Skeletal muscle cell (primary cell): ENCODE measurements at regions not wholly inside any gene's neighbourhood (a gene's known extent, or its start where the extent isn't known, plus 50 kb on each side); places are given as distances from the start of the nearest gene placed in this dataset.

Experiments
- DNase-seq: peaks from one replicate; pipeline ENCODE4 v3.0.0-alpha.2; 2010; ENCODE audit warnings: low read depth
- H3K4me3 ChIP-seq: 2 replicates; pipeline ENCODE4 v1.5.1; 2011; ENCODE audit warnings: low read depth, mild to moderate bottlenecking, control low read depth, low read length, moderate library complexity

DNA sequence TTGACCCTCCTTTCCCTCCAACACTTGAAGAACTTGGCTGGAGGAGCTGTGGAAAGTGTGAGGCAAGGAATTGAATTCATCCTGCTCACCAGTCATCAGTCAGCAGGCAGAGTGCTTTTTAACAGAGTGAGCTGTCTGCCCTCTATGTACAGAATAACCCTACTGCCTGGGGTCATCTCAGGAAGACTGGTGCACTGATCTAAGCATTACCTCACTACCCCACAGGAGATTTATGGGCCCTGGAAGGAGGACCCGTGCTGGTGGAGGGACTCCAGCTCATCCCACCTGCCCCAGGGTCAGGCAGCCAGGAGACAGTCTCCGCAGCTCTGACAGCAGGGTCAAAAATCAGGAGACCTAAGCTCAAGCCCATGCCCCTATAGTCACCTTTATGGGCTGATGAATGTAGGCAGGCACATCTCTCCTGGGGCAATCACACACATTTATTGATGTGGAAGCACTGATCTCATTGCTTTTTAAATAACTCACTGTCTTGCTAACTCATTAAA lies 270.8 kb upstream of the SESN3 start:
- DNase-seq: no peak
- H3K4me3 ChIP-seq: no peak overlapping the region

DNA sequence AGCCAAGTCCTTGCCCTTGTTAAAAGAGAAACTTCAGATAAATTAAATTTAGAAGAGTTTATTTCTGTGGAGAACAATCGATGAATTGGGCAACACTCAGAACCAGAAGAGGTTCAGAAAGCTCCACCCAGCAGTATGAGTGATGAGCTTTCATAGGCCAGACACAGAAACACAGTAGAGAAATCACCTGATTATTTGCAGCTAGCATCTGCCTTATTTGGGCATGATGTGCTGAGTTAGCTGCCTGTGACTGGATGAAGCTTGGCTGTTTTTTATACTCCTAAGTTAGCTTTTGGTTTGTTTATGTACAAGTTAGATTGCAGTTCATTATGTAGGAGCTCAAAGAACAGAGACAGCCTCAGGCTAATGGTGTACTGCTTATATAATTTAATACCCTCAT lies 269.5 kb upstream of the SESN3 start:
- no peak for DNase-seq
- H3K4me3 ChIP-seq: no peak overlapping the region

DNA sequence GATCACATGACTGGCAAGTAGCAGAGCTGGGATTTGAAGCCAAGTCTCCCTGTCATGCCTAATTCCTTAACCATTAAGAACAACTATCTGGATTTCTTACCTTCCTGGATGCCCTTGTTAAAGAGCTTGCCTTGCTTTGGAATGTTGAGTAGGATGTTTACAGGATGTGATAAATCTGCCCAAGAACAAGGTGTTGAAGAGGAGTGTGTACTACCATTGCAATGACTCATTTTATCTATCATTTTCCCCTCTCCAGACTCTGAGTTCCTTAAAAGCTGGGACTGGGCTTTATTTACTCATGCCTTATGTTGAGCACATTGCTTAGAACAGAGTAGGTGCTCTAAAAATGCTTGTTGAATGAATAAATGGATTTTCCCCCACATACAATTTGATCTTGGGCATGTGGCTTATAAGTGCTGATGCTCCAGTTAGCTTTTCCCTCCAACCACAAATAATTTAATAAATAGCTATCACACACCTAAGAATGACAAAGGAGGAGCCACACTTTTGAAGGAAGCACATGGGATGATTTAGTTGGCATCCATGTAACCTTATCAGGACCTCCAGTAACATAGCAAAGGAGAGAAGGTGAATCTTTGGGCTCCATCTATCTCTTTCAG lies 268.6 kb upstream of the SESN3 start:
- H3K4me3 ChIP-seq: no peak overlapping the region
- DNase-seq: peak; percentile 63

DNA sequence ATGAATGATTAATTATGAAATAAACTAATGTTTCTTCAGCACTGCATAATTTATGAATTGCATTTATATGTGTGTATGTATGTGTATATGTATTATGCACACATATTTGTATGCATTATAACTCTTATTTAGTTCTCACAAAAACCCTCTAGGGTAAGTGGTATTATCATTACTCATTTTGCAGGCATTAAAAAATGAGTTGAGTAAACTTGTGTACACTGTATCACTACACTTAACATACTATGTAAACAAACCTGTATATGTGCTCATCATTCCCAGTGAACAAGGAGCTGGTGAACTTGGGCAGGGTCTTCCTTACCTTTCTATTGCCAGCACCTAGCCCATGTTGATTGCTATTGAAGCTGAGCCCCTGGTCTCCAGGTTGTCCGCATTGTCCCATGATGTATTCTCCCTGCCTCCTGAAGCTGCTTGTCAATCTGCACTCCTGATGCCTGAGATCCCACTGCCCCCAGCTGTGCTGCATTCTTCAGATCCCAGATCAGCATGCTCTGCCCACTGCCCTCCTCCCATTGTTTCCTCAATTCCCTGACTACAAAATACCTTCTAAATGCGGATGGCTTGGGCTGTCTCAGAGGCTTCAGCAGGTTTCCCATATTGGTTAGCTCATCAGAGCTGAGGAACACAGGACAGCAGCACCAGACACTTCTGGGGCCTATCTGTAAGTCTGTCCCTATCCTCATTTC lies 267.9 kb upstream of the SESN3 start:
- H3K4me3 ChIP-seq: no peak overlapping the region
- DNase-seq: no peak

DNA sequence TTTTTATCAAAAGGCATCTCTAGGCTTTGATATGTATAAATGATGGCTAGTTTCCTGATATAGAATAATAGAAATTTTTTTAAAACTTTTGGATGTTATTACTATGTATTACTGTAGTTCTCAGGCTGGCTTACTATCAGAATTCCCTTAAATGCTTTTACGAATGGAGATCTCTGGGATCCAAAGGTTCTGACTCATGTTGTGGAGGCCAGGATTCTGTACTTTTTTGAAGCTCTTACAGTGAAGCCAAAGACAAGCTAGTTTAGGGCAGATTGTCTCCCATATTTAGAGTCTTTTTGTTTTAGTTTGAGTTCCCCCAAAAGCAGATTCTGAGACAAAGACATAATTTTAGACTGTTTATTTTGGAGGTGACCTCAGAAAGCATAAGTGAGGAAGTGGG lies 265.9 kb upstream of the SESN3 start:
- no peak for DNase-seq
- H3K4me3 ChIP-seq: no peak overlapping the region

DNA sequence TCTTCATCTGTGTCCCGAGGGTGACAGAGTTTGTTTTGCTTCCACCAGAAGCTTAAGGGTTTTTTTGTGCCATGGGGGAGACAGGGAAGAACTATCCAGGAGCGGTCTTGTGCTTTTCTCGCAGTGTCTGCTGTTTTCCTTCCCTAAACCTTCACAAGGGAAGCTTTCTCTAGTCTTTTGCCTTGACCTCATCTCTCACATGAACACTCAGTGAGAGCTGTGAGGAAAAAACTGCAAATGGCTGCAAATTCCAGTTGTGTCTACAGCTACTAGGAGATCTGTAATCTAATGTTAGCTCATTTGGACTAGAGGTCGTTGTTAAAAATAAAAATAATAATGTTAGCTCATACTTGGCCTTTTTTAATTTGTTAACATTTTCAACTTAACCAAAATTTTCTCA lies 264.7 kb upstream of the SESN3 start:
- no peak overlapping the region for H3K4me3 ChIP-seq
- DNase-seq: no peak

DNA sequence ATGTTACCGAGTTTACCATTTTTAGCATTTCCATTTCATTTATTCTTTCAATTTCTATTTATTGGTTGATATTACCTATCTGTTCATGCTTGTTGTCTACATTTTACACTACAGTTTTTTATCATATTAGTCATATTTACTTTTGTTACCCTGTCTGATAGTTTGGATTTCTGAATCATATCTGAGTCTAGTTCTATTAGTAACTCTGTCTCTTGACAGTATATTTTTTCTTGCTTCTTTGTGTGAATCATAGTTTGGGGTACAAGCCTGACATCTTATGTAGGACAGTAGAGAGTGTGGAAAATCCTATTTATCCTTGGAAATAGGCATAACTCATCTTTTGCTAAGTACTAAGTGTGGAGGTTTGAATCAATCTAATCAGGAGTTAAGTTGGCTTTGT lies 263.9 kb upstream of the SESN3 start:
- no peak overlapping the region for H3K4me3 ChIP-seq
- DNase-seq: no peak

DNA sequence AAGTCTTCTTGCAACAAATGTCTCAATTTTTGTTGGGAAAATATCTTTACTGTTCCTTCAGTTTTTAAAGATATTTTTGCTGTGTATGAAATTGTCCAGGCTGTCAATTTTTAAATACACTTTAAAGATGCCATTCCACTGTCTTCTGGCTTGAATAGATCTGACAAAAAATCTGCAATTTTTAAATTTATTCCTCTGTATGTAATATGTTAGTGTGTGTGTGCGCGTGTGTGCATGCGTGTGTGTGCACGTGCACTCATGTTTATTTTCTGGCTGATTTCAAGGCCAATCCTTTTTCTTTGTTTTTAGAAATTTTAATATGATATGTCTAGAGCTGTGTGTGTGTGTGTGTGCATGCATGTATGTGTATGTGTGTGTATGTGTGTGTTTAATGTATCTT lies 263.2 kb upstream of the SESN3 start:
- H3K4me3 ChIP-seq: no peak overlapping the region
- no peak for DNase-seq

DNA sequence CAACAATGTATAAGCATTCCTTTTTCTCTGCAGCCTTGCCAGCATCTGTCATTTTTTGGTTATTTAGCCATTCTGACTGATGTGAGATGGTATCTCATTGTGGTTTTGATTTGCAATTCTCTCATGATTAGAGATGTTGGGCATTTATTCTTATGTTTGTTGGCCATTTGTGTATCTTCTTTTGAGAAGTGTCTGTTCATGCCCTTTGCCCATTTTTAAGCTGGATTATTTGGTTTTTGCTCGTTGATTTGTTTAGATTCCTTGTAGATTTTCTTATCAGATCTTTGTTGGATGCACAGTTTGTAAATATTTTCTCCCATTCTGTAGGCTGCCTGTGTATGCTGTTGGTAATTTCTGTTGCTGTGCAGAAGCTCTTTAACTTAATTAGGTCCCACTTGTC lies 259.6 kb upstream of the SESN3 start:
- no peak for DNase-seq
- no peak overlapping the region for H3K4me3 ChIP-seq

DNA sequence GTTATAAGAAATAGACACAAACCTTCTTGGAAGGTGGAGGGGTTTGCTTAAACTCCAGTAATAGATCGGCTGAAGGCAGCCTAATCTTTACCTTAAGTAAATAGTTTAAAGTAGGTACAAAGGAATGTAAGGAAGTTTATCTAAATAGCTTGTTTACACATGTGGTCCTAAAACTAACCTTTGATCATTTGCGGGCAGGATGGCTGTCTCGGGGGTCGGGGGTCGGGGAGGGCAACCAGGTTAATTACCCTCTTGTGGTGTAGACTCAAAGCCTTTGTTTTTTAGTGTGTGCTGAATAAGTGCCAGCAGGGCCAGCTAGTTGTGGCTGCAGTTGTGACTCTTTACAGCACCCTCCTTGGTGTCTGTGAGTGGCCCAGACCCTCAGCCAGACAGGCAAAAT lies 256.9 kb upstream of the SESN3 start:
- no peak for DNase-seq
- no peak overlapping the region for H3K4me3 ChIP-seq

DNA sequence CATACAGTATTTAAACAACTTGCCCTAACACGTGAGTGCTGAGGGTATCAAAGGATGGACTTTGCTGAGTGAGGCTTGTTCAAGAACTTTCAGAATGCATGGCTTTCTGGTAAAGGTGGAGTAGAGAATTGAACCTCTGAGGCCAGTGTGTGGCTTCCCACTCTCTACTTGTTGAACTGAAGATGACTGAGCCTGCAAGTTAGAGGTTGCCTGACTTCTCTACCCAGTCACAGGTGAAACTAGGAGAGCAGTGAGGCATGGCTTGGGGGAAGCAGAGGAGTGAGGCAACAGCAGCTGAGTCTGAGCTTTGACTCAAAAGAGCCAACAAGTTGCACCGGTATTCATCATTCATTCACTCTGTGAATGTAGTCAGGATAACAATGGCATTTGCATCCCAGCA lies 256.4 kb upstream of the SESN3 start:
- no peak overlapping the region for H3K4me3 ChIP-seq
- DNase-seq: no peak

DNA sequence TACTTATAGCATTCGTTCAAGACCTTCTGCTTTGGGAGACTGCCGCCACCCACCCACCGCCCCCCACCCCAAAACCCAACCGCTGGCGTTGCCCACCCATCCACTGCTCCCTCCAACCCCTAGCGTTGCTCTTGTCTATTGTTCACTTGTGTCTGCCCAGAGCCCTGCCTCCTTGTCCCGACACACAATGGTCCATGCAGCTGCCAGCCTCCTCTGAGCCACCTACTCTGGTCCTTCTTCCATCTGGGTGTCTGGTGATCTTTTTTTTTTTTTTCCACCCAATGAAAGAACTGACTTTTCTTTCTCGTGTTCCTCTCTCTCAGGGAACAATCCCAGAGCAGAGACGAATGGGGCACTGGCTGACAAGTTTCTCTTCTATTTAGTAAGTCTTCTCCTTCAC lies 256.0 kb upstream of the SESN3 start:
- H3K4me3 ChIP-seq: no peak overlapping the region
- no peak for DNase-seq

DNA sequence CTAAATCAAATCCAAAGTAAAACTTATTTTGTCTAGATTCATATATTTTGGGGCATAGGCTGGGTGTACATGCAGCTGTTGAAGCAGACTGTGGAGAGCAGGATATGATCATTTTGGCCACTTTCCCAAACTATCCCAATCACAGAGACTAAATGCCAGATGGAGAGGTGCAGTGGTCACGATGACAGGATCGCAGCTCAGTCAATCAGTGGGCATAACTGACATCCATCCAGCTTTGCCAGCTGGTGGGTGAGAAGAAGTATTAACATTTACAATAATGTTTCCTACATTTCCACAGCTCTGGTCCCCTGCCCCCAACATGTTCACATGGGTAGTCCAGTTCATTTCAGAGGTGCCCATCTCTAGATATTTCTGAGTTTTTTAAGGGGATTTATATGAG lies 255.5 kb upstream of the SESN3 start:
- no peak for DNase-seq
- H3K4me3 ChIP-seq: no peak overlapping the region

DNA sequence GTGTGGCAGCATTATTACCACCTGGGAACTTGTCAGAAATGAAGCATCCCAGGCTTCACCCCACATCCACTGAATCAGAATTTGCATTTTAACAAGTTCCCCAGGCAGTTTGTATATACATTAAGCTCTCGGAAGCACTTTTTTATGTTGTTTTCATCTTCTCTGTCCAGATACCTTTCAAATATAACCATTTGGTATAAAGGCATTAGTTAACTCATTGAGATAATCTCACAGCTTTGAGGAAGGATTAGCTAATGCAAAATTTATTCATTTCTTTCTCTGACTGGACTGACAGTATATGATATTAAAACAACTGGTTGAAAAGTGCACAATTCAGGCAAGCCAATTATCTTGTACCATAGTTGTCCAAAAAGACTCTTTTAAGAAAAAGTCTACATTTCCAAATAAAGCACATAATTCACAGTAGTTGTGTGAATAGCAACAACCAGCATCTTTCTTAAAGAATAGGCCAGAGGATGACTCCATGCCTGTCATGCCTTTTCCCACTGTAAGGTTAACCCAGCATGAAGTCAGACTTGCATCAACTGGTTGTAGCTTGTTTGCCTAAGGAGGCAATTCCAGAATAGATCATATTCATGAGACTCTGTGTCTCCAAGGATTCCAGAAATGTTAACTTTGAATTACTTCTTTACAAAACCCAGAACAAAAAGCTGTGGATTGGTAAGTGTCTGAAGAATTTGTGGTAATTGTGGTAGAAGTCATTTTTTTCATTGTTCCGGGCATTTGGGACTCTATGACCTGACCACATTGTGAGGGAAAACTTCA lies 254.3 kb upstream of the SESN3 start:
- DNase-seq: peak; percentile 77
- H3K4me3 ChIP-seq: no peak overlapping the region

DNA sequence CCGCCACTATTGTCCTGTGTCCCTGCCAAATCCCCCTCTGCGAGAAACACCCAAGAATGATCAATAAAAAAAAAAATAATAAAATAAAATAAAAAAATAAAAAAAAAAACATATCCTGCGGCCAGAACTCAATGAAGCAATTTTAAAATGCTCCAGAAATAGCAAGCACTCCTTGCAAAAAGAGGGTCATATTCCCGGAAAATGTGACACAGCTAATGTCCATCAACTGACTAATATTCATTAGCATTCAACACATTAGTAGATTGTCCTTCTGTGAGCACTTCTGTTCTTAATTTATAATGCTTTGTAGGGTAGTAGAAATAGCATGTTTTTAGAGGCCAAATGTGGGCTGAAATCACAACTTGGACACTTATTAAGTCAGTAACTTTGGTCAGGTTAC lies 252.3 kb upstream of the SESN3 start:
- no peak for DNase-seq
- H3K4me3 ChIP-seq: no peak overlapping the region

DNA sequence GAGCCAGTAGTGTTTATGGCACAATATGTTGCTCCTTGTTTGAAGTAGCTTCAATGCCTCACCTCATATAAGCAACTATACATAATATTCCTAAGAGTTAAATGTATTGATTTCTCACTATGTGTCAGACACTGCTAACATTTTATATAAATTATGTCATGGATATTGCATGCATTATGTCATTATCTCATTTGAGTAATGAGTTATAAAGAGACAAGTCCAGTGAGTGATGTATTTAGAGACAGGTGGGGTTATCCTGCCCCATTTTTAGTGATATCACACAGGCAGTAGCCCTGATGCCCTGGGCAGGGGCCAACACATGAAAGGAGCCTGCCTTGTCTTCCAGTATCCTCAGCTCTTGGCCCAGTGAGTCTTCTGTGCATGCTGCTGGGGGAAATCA lies 247.0 kb upstream of the SESN3 start:
- no peak for DNase-seq
- H3K4me3 ChIP-seq: no peak overlapping the region

DNA sequence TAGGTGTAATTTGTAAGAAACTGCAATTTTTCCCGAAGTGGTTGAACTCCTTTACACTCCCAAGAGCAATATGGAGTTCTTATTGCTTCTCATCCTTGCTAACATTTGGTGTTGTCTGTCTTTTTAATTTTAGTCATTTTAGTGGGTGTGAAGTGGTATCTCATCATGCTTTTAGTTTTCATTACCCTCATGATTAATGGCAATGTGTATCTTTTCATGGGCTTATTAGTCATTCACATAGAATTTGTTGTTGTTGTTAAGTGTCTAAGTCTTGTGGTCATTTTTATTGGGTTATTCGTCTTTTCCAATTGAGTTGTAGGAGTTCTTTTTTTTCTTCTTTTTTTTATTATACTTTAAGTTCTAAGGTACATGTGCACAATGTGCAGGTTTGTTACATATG lies 238.3 kb upstream of the SESN3 start:
- H3K4me3 ChIP-seq: no peak overlapping the region
- no peak for DNase-seq

DNA sequence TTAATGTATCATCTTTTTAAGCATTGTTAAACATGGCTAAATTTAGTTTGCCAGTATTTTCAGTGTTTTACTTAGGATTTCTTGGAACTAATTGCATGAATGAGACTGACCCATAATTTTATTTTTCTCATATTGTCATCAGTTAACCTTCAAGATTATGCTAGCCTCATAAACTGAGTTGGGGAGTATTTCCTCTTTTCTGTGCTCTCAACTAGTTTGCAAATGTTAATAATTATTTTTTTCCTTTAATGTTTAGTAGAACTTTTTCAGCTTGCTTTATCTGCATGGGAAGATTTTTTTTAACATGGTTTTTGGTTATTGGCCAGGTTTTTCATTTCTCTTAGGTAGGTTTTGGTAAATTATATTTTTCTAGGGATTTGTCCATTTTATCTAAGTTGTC lies 235.4 kb upstream of the SESN3 start:
- no peak for DNase-seq
- H3K4me3 ChIP-seq: no peak overlapping the region

DNA sequence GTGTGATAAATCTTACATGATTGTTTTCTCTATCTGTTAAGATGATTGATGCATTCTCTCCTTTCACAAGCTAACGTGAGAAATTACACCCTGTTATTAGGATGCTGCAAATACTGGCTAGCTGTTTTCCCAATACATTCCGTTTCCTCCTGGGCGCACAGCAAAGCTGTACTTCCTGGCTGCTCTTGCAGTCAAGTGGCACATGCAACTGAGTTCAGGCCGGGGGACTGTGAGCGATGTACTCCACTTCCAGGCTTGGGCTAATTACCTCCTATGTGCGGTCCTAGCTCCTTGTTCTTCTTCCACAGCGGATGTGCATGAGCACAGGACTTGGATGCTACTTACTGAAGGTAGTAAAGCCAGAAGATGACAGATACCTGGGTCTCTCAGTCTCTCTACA lies 234.9 kb upstream of the SESN3 start:
- DNase-seq: no peak
- no peak overlapping the region for H3K4me3 ChIP-seq

DNA sequence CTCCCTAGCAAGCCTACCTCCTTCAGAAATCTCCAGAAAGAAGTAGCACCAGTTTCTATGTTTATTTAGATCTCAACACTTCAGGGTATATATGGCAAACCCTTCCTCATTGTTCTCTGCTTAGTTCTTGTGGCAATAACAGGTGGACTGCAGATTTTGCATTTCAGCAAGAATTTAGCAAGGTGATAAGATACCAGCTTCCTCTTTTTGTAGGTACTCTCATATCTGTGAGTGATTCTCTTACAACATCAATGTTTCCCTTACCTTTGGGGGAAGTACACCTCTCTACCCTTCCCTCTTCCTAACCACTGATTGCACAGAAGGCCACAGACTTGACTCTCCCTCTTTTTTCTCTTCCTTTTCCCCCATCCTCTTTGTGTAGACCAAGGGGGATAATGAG lies 230.9 kb upstream of the SESN3 start:
- no peak overlapping the region for H3K4me3 ChIP-seq
- DNase-seq: no peak

DNA sequence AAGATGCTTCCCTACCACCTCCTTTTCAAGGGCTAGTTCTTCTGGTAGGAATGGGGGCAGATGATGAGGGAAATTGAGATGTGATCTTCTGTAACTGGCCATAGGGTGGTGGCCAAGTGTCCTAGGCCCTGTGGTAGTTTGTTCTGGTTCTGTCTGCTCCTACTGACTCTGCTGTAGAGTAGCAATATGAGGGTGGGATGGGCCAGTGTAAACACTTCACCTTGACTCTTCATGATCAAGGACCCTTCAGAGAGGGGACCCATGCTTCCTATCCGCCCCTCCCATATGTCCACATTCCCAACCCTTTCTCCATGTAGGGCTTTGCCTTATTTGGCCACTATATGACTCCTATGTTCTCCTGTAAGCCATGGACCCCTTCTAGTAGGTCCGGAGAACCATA lies 230.3 kb upstream of the SESN3 start:
- DNase-seq: no peak

More for the DNA sequence above, 230.3 kb upstream of the SESN3 start:
- no peak overlapping the region for H3K4me3 ChIP-seq
